Naive thymus-derived CD8-positive, alpha-beta T cell (primary cell): ENCODE measurements at regions not wholly inside any gene's neighbourhood (a gene's known extent, or its start where the extent isn't known, plus 50 kb on each side); places are given as distances from the start of the nearest gene placed in this dataset.

Experiments
- ATAC-seq, 2 donors: fragments of 150-1000 bp; cut with Tn5 transposase in 1 of 2; sonication (Bioruptor Pico), chemical (Tn5 transposase) in 1 of 2; 1 replicate in 1 of 2; 2 replicates in 1 of 2; pipeline ENCODE4 v1.10.0; 2021; ENCODE audit warnings: mild to moderate bottlenecking in 2 of 2, moderate library complexity in 2 of 2
- POLR2A ChIA-PET: fragments of 350-600 bp; sonication (Branson Sonifier 250); formaldehyde crosslinking; loops from one replicate; lab custom pipeline; 2021; ENCODE audit warnings: antibody characterized with exemption; lab: Charles Lee
- DNase-seq, 10 donors: peaks; one replicate each; pipeline versions ENCODE4 v3.0.0 to v3.0.0-alpha.2; 2020 to 2022
- H3K27ac Mint-ChIP-seq, 10 donors: one replicate each; pipeline ENCODE4 v1.8.0; 2020 to 2022; ENCODE audit warnings: mild to moderate bottlenecking in 10 of 10, mixed read lengths in 10 of 10, moderate library complexity in 4 of 10, inconsistent platforms in 1 of 10
- H3K27me3 Mint-ChIP-seq, 5 donors: one replicate each; pipeline ENCODE4 v1.8.0; 2021 to 2022; ENCODE audit warnings: mixed read lengths in 5 of 5
- H3K36me3 Mint-ChIP-seq, 3 donors: one replicate each; pipeline ENCODE4 v1.8.0; 2020 to 2022; ENCODE audit warnings: mixed read lengths in 3 of 3, mild to moderate bottlenecking in 2 of 3, inconsistent platforms in 1 of 3
- H3K4me1 Mint-ChIP-seq, 4 donors: one replicate each; pipeline ENCODE4 v1.8.0; 2021 to 2022; ENCODE audit warnings: mixed read lengths in 4 of 4
- H3K4me3 Mint-ChIP-seq, 10 donors: one replicate each; pipeline ENCODE4 v1.8.0; 2020 to 2022; ENCODE audit warnings: mild to moderate bottlenecking in 10 of 10, mixed read lengths in 10 of 10, moderate library complexity in 6 of 10, inconsistent platforms in 1 of 10
- H3K9me3 Mint-ChIP-seq, 9 donors: one replicate each; pipeline ENCODE4 v1.8.0; 2020 to 2022; ENCODE audit warnings: mixed read lengths in 9 of 9, mild to moderate bottlenecking in 3 of 9, inconsistent platforms in 1 of 9, moderate library complexity in 1 of 9

GRCh38 chr13:22735011-22735995 is 445.5 kb upstream of the SGCG start:
- peaks cover 0 to 10% (median 0%) of the 10 kb centered on the region in 9 donors for H3K9me3 Mint-ChIP-seq
- ATAC-seq, result no peak

GRCh38 chr13:22736084-22736767 is 444.6 kb upstream of the SGCG start:
- Mint-ChIP-seq H3K27ac (peak overlapping the region in 1 of 10 donors; percentile 27), H3K36me3 (no peaks in the 10 kb centered on the region)

More at GRCh38 chr13:22735011-22735995, 445.5 kb upstream of the SGCG start:
- no peak overlapping the region for H3K27ac Mint-ChIP-seq
- H3K4me3 Mint-ChIP-seq, result no peak overlapping the region
- DNase-seq, result no peak
- H3K4me1 Mint-ChIP-seq, result no peaks in the 10 kb centered on the region
- H3K36me3 Mint-ChIP-seq, result no peaks in the 10 kb centered on the region
- peaks cover 6 to 28% (median 13%) of the 10 kb centered on the region in 5 donors for H3K27me3 Mint-ChIP-seq
- POLR2A ChIA-PET, result no interaction called here

GRCh38 chr13:22736768-22737092 is 444.0 kb upstream of the SGCG start:
- Mint-ChIP-seq H3K27me3 (peaks cover 6 to 35% (median 13%) of the 10 kb centered on the region in 5 donors), H3K4me3 (no peak overlapping the region), H3K9me3 (peaks cover 0 to 15% (median 0%) of the 10 kb centered on the region in 9 donors), H3K4me1 (no peaks in the 10 kb centered on the region), H3K27ac (no peak overlapping the region), H3K36me3 (no peaks in the 10 kb centered on the region)
- ATAC-seq (no peak), DNase-seq (no peak)
- POLR2A ChIA-PET, result no interaction called here

More at GRCh38 chr13:22736084-22736767, 444.6 kb upstream of the SGCG start:
- DNase-seq (no peak), ATAC-seq (no peak)
- Mint-ChIP-seq H3K27me3 (peaks cover 6 to 34% (median 13%) of the 10 kb centered on the region in 5 donors), H3K4me3 (no peak overlapping the region), H3K4me1 (no peaks in the 10 kb centered on the region), H3K9me3 (peaks cover 0 to 15% (median 0%) of the 10 kb centered on the region in 9 donors)
- POLR2A ChIA-PET, result no interaction called here

- Mint-ChIP-seq H3K27me3 (peaks cover 6 to 27% (median 9%) of the 10 kb centered on the region in 5 donors), H3K4me1 (no peaks in the 10 kb centered on the region), H3K9me3 (peaks cover 0 to 15% (median 0%) of the 10 kb centered on the region in 9 donors), H3K4me3 (no peak overlapping the region), H3K27ac (no peak overlapping the region), H3K36me3 (no peaks in the 10 kb centered on the region)
- no peak for DNase-seq
- POLR2A ChIA-PET, result no interaction called here
- no peak for ATAC-seq
These were observed 442.4 kb upstream of the SGCG start for GRCh38 chr13:22738357-22738756.

- DNase-seq, result no peak
- Mint-ChIP-seq H3K27ac (no peak overlapping the region), H3K27me3 (peaks cover 0 to 21% (median 4%) of the 10 kb centered on the region in 5 donors), H3K4me1 (no peaks in the 10 kb centered on the region), H3K4me3 (no peak overlapping the region), H3K9me3 (peaks cover 0 to 15% (median 0%) of the 10 kb centered on the region in 9 donors), H3K36me3 (no peaks in the 10 kb centered on the region)
- ATAC-seq, result no peak
- POLR2A ChIA-PET, result no interaction called here
These were observed 440.5 kb upstream of the SGCG start for GRCh38 chr13:22740264-22740663.

- Mint-ChIP-seq H3K36me3 (no peaks in the 10 kb centered on the region), H3K4me3 (no peak overlapping the region), H3K27ac (no peak overlapping the region), H3K27me3 (peaks cover 0 to 6% (median 0%) of the 10 kb centered on the region in 5 donors), H3K4me1 (no peaks in the 10 kb centered on the region), H3K9me3 (peaks cover 0 to 13% (median 0%) of the 10 kb centered on the region in 9 donors)
- ATAC-seq (no peak), DNase-seq (no peak)
- POLR2A ChIA-PET, result no interaction called here
These were observed 435.9 kb upstream of the SGCG start for GRCh38 chr13:22744688-22745452.

GRCh38 chr13:22748866-22749577 is 431.8 kb upstream of the SGCG start:
- Mint-ChIP-seq H3K27ac (no peak overlapping the region), H3K9me3 (peaks cover 0 to 10% (median 5%) of the 10 kb centered on the region in 9 donors), H3K4me1 (no peaks in the 10 kb centered on the region), H3K27me3 (peaks cover 0 to 5% (median 3%) of the 10 kb centered on the region in 5 donors), H3K4me3 (no peak overlapping the region), H3K36me3 (no peaks in the 10 kb centered on the region)
- ATAC-seq (no peak), DNase-seq (no peak)
- POLR2A ChIA-PET, result no interaction called here

- ATAC-seq (no peak), DNase-seq (no peak)
- Mint-ChIP-seq H3K27ac (no peak overlapping the region), H3K27me3 (peaks cover 0 to 8% (median 3%) of the 10 kb centered on the region in 5 donors), H3K36me3 (no peaks in the 10 kb centered on the region), H3K9me3 (peaks cover 0 to 14% (median 5%) of the 10 kb centered on the region in 9 donors), H3K4me1 (no peaks in the 10 kb centered on the region), H3K4me3 (no peak overlapping the region)
- POLR2A ChIA-PET, result no interaction called here
These were observed 431.2 kb upstream of the SGCG start for GRCh38 chr13:22749626-22750025.

GRCh38 chr13:22757530-22758120 is 423.2 kb upstream of the SGCG start:
- POLR2A ChIA-PET, result no interaction called here
- no peak overlapping the region for H3K4me3 Mint-ChIP-seq
- H3K4me1 Mint-ChIP-seq, result no peaks in the 10 kb centered on the region
- peaks cover 0 to 8% (median 7%) of the 10 kb centered on the region in 5 donors for H3K27me3 Mint-ChIP-seq
- DNase-seq (no peak), ATAC-seq (no peak)
- H3K9me3 Mint-ChIP-seq, result peaks cover 0 to 13% (median 5%) of the 10 kb centered on the region in 9 donors
- H3K36me3 Mint-ChIP-seq, result no peaks in the 10 kb centered on the region
- H3K27ac Mint-ChIP-seq, result no peak overlapping the region

- H3K36me3 Mint-ChIP-seq, result no peaks in the 10 kb centered on the region
- POLR2A ChIA-PET, result no interaction called here
- H3K27me3 Mint-ChIP-seq, result peaks cover 0 to 8% (median 4%) of the 10 kb centered on the region in 5 donors
- H3K27ac Mint-ChIP-seq, result no peak overlapping the region
- DNase-seq (no peak), ATAC-seq (no peak)
- no peak overlapping the region for H3K4me3 Mint-ChIP-seq
- peaks cover 0 to 13% (median 5%) of the 10 kb centered on the region in 9 donors for H3K9me3 Mint-ChIP-seq
- H3K4me1 Mint-ChIP-seq, result no peaks in the 10 kb centered on the region
These were observed 422.5 kb upstream of the SGCG start for GRCh38 chr13:22758245-22758644.

GRCh38 chr13:22761709-22762108 is 419.1 kb upstream of the SGCG start:
- H3K4me3 Mint-ChIP-seq, result no peak overlapping the region
- H3K9me3 Mint-ChIP-seq, result no peaks in the 10 kb centered on the region
- H3K27ac Mint-ChIP-seq, result no peak overlapping the region
- no peaks in the 10 kb centered on the region for H3K36me3 Mint-ChIP-seq
- no peaks in the 10 kb centered on the region for H3K4me1 Mint-ChIP-seq
- no peak for DNase-seq
- no peak for ATAC-seq
- H3K27me3 Mint-ChIP-seq, result peaks cover 0 to 4% (median 3%) of the 10 kb centered on the region in 5 donors
- POLR2A ChIA-PET, result no interaction called here

- POLR2A ChIA-PET, result no interaction called here
- Mint-ChIP-seq H3K36me3 (peaks cover 0 to 1% (median 0%) of the 10 kb centered on the region in 3 donors), H3K27ac (peak overlapping the region in 1 of 10 donors; percentile 17), H3K9me3 (peaks cover 0 to 2% (median 0%) of the 10 kb centered on the region in 9 donors), H3K4me3 (no peak overlapping the region), H3K4me1 (no peaks in the 10 kb centered on the region), H3K27me3 (peaks cover 0 to 2% (median 0%) of the 10 kb centered on the region in 5 donors)
- DNase-seq (no peak), ATAC-seq (no peak)
These were observed 415.2 kb upstream of the SGCG start for GRCh38 chr13:22765547-22765946.
